Fibroblast of lung (primary cell): ENCODE measurements at regions not wholly inside any gene's neighbourhood (a gene's known extent, or its start where the extent isn't known, plus 50 kb on each side); places are given as distances from the start of the nearest gene placed in this dataset.

Source experiments
- EZH2 ChIP-seq: IDR thresholded peaks from 2 replicates; pipeline ENCODE4 v1.5.1; 2012; ENCODE audit warnings: low read length, control low read depth, mild to moderate bottlenecking; ENCODE audit errors: missing control alignments
- TF ChIP-seq, protein P1 (sequence below), 2 donors: IDR thresholded peaks in 1 of 2; conservative IDR thresholded peaks in 1 of 2; 1 replicate in 1 of 2; 2 replicates in 1 of 2; pipeline ENCODE4 v1.5.1; 2011 to 2012; ENCODE audit warnings: low read length in 2 of 2, control low read depth in 1 of 2, inconsistent platforms in 1 of 2, low read depth in 1 of 2, mild to moderate bottlenecking in 1 of 2

DNA sequence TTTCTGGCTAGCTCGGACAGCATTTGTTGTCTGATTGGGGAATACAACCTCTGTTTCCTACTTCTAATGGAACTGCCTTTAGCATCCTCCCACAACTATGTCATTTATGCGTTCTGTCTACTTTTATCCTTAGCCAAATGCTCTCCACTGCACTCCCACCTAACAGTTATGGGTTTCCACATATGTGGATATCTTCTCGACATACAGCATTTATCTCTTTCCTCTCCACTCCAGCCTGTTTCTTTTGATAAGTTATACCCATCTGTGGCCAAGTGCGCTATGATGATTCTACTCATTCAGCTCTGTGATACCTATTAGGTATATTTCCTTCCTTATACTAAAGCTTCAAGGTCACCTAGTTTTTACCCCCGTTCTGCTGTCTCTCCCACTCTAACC is 122.2 kb upstream of the NAP1L1 start:
- TF ChIP-seq, protein P1, sequence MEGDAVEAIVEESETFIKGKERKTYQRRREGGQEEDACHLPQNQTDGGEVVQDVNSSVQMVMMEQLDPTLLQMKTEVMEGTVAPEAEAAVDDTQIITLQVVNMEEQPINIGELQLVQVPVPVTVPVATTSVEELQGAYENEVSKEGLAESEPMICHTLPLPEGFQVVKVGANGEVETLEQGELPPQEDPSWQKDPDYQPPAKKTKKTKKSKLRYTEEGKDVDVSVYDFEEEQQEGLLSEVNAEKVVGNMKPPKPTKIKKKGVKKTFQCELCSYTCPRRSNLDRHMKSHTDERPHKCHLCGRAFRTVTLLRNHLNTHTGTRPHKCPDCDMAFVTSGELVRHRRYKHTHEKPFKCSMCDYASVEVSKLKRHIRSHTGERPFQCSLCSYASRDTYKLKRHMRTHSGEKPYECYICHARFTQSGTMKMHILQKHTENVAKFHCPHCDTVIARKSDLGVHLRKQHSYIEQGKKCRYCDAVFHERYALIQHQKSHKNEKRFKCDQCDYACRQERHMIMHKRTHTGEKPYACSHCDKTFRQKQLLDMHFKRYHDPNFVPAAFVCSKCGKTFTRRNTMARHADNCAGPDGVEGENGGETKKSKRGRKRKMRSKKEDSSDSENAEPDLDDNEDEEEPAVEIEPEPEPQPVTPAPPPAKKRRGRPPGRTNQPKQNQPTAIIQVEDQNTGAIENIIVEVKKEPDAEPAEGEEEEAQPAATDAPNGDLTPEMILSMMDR (conservative IDR thresholded peaks at IDR 0.05 in 1 of 2, IDR thresholded peaks at IDR 0.05 in 1 of 2; ENCODE audit: low read depth in 1 of 2, low read length in 2 of 2): no peak
- no peak for TF ChIP-seq EZH2
